Panc1 (cell line): ENCODE measurements at regions not wholly inside any gene's neighbourhood (a gene's known extent, or its start where the extent isn't known, plus 50 kb on each side); places are given as distances from the start of the nearest gene placed in this dataset.
A peak's percentile ranks its signal among the peaks of the same experiment; 100 is the strongest.

Experiments
- ATAC-seq: fragments of 200-7000 bp; cut with Tn5 transposase; 2 replicates; pipeline ENCODE4 v1.9.1; 2020; ENCODE audit warnings: mild to moderate bottlenecking, moderate library complexity
- BruUV-seq: library from RNA; stranded (reverse); fragments of 400-500 nt; replicated peaks from 2 replicates; lab custom pipeline; 2021; lab: Mats Ljungman, UMichigan
- CTCF ChIA-PET: fragments of 300-600 bp; sonication (Branson Sonifier 250); formaldehyde crosslinking; loops from one replicate; lab custom pipeline; 2022; ENCODE audit warnings: antibody characterized with exemption; lab: Charles Lee
- POLR2A ChIA-PET: fragments of 300-600 bp; sonication (Branson Sonifier 250); formaldehyde crosslinking; loops from one replicate; lab custom pipeline; 2022; ENCODE audit warnings: antibody characterized with exemption; lab: Charles Lee
- DNase-seq: peaks from one replicate; pipeline ENCODE4 v3.0.0-alpha.2; 2010; ENCODE audit warnings: low read depth, low spot score
- H3K27ac ChIP-seq: 2 replicates; pipeline ENCODE4 v1.5.1; 2011; ENCODE audit warnings: mild to moderate bottlenecking, low read length, inconsistent platforms
- H3K27me3 ChIP-seq: fragments of 200-500 bp; sonication (Bioruptor generic); 2 replicates; pipeline ENCODE4 v1.6.0; 2014; ENCODE audit warnings: low read length, inconsistent platforms; ENCODE audit not compliant: control insufficient read depth, insufficient read depth
- H3K36me3 ChIP-seq: fragments of 200-500 bp; sonication (Bioruptor generic); 2 replicates; pipeline ENCODE4 v1.5.1; 2014; ENCODE audit warnings: inconsistent platforms, mild to moderate bottlenecking, low read length, moderate library complexity; ENCODE audit not compliant: control insufficient read depth, insufficient read depth
- H3K4me1 ChIP-seq: 2 replicates; pipeline ENCODE4 v1.5.1; 2011; ENCODE audit warnings: inconsistent platforms, mild to moderate bottlenecking, low read length, moderate library complexity; ENCODE audit not compliant: control insufficient read depth, insufficient read depth
- H3K4me3 ChIP-seq, 2 experiments: 2 replicates each; pipeline ENCODE4 v1.5.1; 2011 to 2012; ENCODE audit warnings: low read depth in 2 of 2, low read length in 2 of 2, mild to moderate bottlenecking in 2 of 2, inconsistent platforms in 1 of 2, moderate library complexity in 1 of 2
- H3K9me3 ChIP-seq: fragments of 200-500 bp; sonication (Bioruptor generic); 2 replicates; pipeline ENCODE4 v1.5.1; 2014; ENCODE audit warnings: low read depth, mild to moderate bottlenecking, inconsistent platforms, low read length, moderate library complexity; ENCODE audit not compliant: control insufficient read depth, insufficient read depth
- CTCF ChIP-seq: fragments of 450-650 bp; IDR thresholded peaks from 2 replicates; pipeline ENCODE4 v1.5.1; 2017; ENCODE audit warnings: mild to moderate bottlenecking
- POLR2AphosphoS5 ChIP-seq: IDR thresholded peaks from 2 replicates; pipeline ENCODE4 v1.6.1; 2012; ENCODE audit warnings: mild to moderate bottlenecking, low read depth, low read length, moderate library complexity
- SIN3A ChIP-seq: IDR thresholded peaks from 2 replicates; pipeline ENCODE4 v1.6.1; 2012; ENCODE audit warnings: low read depth, mild to moderate bottlenecking, low read length, moderate library complexity, borderline replicate concordance; ENCODE audit not compliant: insufficient read depth
- TCF7L2 ChIP-seq: IDR thresholded peaks from 2 replicates; pipeline ENCODE4 v1.6.1; 2011; ENCODE audit warnings: mild to moderate bottlenecking, low read depth, low read length, inconsistent platforms
- in situ Hi-C: cut with HindIII; loops from 2 replicates; pipeline ENCODE4 v1.10.0; 2016; ENCODE audit warnings: low sequenced_read_pairs, low pct_unique_long_range_greater_than_20kb
- intact Hi-C: fragments of 100-400 bp; cut with micrococcal nuclease; formaldehyde crosslinking; loops from one replicate; pipeline ENCODE4 v1.10.0; 2022; ENCODE audit not compliant: unreplicated experiment
- TF ChIP-seq, protein P1 (sequence below), 2 experiments: IDR thresholded peaks; 2 replicates each; pipeline ENCODE4 v1.6.1; 2011 to 2012; ENCODE audit warnings: low read depth in 2 of 2, control low read depth in 1 of 2, low read length in 1 of 2, mild to moderate bottlenecking in 1 of 2, moderate library complexity in 1 of 2; ENCODE audit not compliant: insufficient read depth in 1 of 2

DNA sequence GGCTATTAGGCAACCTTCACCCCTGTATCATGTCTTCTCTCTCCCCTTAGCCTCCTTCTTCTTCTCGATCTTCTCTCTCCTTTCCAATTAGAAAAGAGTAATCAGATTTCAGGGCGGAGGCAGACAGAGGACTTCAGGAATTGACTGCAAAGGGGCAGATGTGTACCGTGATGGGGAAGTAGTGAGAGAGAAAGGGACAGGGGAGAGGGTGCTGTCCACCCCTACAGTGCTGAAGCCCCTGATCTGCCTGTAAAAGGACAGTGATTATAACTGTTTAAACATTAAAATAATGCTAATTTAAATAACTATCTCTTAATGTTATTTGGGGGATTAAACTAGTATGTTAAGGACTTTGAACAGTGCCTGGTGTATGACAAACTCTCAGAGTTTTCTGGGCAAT is 178.5 kb downstream of the ACTR3 start:
- ChIA-PET CTCF (no interaction called here), POLR2A (no interaction called here)
- DNase-seq (no peak), ATAC-seq (no peak)
- H3K36me3 ChIP-seq = no peaks in the 10 kb centered on the region; the same call in 1 of the 2 replicates
- intact Hi-C loops = no loop called here
- in situ Hi-C loops = no loop called here
- H3K9me3 ChIP-seq = no peaks in the 10 kb centered on the region
- H3K27me3 ChIP-seq = peaks cover 2% of the 10 kb centered on the region
- no peak overlapping the region for H3K4me3 ChIP-seq
- no TSS peak for BruUV-seq
- H3K4me1 ChIP-seq = no peaks in the 10 kb centered on the region
- H3K27ac ChIP-seq = no peak overlapping the region
- TF ChIP-seq, protein P1, sequence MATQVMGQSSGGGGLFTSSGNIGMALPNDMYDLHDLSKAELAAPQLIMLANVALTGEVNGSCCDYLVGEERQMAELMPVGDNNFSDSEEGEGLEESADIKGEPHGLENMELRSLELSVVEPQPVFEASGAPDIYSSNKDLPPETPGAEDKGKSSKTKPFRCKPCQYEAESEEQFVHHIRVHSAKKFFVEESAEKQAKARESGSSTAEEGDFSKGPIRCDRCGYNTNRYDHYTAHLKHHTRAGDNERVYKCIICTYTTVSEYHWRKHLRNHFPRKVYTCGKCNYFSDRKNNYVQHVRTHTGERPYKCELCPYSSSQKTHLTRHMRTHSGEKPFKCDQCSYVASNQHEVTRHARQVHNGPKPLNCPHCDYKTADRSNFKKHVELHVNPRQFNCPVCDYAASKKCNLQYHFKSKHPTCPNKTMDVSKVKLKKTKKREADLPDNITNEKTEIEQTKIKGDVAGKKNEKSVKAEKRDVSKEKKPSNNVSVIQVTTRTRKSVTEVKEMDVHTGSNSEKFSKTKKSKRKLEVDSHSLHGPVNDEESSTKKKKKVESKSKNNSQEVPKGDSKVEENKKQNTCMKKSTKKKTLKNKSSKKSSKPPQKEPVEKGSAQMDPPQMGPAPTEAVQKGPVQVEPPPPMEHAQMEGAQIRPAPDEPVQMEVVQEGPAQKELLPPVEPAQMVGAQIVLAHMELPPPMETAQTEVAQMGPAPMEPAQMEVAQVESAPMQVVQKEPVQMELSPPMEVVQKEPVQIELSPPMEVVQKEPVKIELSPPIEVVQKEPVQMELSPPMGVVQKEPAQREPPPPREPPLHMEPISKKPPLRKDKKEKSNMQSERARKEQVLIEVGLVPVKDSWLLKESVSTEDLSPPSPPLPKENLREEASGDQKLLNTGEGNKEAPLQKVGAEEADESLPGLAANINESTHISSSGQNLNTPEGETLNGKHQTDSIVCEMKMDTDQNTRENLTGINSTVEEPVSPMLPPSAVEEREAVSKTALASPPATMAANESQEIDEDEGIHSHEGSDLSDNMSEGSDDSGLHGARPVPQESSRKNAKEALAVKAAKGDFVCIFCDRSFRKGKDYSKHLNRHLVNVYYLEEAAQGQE (IDR thresholded peaks at IDR 0.05; ENCODE audit: insufficient read depth in 1 of 2, low read depth in 2 of 2, low read length in 1 of 2) = peak; percentile 79 to 81
- no peak for TF ChIP-seq CTCF

- Histone ChIP-seq H3K36me3 (no peaks in the 10 kb centered on the region), H3K27me3 (0 out of 2 replicates have a peak, but pooled peaks cover 4% of the 10 kb centered on the region), H3K27ac (no peak overlapping the region), H3K9me3 (no peaks in the 10 kb centered on the region), H3K4me1 (no peaks in the 10 kb centered on the region), H3K4me3 (no peak overlapping the region)
- BruUV-seq = no TSS peak
- CTCF ChIA-PET = no interaction called here
- DNase-seq (no peak), ATAC-seq (no peak)
- POLR2A ChIA-PET = no interaction called here
- intact Hi-C loops (no loop called here), in situ Hi-C loops (no loop called here)
- TF ChIP-seq, protein P1 (IDR thresholded peaks at IDR 0.05; ENCODE audit: insufficient read depth in 1 of 2, low read depth in 2 of 2, low read length in 1 of 2) = no peak
- TF ChIP-seq SIN3A = no peak
- TF ChIP-seq TCF7L2 = no peak
- TF ChIP-seq POLR2AphosphoS5 = no peak
- no peak for TF ChIP-seq CTCF
Observed at GRCh38 chr2:114076961-114077360, 187.1 kb downstream of the ACTR3 start.
